SW 1271 (cell line): ENCODE measurements at regions not wholly inside any gene's neighbourhood (a gene's known extent, or its start where the extent isn't known, plus 50 kb on each side); places are given as distances from the start of the nearest gene placed in this dataset.
"Not testable (repeated sequence)": the region's sequence is repeated elsewhere in the genome, so short reads cannot be mapped to it uniquely, and the experiment has no call there.

Source experiments
- DNase-seq, 2 experiments: peaks; one replicate each; lab custom pipeline; 2025; lab: John Stamatoyannopoulos, UW

DNA sequence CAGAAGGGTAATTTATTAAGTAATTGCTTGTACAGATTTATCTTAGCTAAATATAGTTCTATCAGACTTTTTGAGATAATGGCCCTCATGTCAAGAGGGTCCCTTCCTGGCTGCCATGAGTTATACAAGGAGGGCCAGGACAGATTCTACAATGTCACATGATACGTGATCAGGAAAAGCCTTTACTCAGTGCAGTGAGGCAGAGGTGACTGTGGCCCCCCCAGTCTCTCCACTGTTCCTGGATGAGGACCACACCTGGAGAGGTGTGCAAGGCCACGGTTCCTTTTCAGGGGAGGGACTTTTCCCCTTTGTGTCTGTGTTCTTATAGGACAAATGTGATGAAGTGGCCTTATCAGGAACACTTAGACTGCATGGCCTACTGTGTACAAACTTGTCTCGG lies 54.3 kb upstream of the LRCH1 start:
- DNase-seq = no peak

DNA sequence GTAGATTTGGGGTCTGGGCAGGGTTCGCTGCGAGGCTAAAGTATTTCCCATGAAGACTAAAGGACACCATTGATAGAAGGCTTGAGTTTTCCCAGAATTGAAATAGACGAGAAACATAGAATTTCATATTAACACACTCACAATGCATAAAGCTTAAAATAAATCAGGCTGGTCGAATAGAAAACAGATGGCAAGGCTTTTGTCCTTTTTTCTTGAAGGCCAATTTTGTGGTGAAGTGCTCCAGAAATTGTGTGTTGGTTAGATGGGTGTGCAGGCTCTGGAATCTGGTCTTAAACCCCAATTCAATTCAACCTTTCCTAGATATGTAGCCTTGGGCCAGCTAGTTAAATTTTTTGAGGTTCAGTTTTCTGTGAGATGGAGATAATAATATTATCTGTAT lies 56.9 kb upstream of the LRCH1 start:
- no peak for DNase-seq

DNA sequence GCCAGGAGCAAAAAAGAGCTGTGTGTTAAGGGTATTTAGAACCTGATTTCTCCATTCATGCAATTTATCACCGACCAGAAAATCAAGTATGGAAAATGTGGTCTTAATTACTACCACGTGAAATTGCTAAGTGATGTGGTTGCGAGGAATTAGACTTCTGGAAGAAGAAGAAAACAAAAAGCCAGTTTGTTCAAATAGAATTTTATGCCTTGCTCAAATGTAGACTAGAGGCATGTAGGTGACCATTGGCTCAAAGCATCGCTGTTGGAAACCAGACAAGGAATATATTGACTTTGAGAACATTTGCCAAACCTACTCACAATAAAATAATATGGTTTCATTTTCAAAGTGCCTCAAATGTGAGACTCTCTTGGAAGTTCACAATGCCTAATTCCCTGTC lies 57.3 kb upstream of the LRCH1 start:
- no peak for DNase-seq

DNA sequence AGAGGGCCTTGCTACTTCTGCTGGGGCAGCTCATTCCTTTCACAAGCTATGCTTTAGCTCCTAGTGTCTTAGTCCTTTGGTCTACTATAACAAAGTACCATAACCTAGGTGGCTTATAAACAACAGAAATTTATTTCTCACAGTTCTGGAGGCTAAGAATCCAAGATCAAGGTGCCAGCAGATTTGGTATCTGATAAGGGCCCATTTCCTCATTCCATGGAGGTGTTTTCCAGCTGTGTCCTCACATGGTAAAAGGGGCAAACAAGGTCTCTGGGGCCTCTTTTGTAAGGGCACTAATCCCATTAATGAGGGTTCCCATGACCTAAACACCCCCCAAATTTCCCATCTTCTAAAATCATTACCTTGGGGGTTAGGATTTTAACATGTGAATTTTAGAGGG lies 57.9 kb upstream of the LRCH1 start:
- DNase-seq = no peak

DNA sequence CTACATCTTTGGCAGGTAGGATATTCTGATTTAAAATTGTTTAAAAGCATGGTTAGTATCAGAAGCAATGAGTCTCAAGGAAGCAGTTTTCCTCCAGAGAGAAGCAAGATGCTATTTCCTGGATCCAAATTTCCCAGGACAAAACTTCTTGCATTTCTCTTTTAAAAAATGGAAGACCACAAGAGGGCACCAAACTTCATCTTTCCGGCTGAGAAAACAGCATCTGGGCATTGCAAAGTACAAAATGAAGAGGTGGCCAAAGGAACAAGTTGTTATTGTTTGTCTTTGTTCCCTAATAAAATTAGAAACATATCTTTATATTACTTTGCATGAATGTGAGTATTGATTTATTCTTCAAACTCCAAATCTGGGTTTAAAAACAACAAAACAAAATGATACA lies 60.0 kb upstream of the LRCH1 start:
- DNase-seq = peak in 1 of 2 experiments; percentile 38

DNA sequence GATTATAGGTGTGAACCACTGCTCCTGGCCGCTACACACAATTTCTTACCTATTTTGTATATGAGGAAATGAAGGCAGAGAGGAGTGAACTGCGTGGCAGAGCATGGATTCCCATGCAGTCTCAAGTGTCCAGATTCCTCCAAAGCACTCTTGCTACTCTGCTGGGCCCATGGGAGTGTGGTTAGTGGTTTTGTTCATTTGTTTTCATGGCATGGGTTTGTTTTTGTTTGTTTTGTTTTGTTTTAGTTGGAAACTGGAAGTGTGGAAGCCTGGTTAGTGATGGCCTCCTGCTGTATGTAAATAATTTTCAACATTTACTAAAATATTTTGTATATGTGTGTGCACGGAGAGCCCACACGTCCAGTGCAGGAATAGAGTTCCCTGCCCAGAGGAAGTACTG lies 61.3 kb upstream of the LRCH1 start:
- DNase-seq = no peak

DNA sequence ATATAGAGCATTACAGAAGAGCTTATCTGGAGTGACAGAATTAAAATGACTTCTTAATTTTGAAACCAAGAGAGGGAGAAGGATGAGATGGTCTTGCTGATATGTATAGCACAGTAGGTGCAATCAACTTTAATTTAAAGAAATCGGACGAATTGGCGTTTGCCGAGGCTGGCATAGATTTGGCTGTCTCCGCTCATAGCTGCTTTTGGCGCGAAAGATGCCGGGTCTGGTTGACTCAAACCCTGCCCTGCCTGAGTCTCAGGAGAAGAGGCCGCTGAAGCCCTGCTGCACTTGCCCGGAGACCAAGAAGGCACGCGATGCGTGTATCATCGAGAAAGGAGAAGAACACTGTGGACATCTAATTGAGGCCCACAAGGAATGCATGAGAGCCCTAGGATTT lies 62.3 kb upstream of the LRCH1 start:
- not testable (repeated sequence) for DNase-seq

DNA sequence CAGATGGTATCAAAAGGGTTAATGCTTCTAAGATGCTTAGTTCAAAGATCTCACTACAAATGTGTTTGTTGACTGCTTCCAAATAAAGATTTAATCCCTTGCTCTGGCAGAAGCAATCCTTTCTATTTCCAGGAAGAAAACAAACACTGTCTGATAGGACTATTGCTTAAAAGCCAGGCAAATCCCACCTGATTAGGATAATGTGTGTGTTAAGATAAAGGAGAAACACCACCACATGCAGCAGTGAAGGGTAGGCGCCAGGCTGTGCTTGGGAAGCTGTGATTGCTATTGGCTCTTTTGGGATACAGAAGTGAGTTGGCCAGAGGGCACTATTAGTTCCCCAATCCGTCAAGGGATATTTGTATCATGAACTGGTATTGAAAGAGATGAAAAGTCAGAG lies 62.8 kb upstream of the LRCH1 start:
- DNase-seq = no peak

DNA sequence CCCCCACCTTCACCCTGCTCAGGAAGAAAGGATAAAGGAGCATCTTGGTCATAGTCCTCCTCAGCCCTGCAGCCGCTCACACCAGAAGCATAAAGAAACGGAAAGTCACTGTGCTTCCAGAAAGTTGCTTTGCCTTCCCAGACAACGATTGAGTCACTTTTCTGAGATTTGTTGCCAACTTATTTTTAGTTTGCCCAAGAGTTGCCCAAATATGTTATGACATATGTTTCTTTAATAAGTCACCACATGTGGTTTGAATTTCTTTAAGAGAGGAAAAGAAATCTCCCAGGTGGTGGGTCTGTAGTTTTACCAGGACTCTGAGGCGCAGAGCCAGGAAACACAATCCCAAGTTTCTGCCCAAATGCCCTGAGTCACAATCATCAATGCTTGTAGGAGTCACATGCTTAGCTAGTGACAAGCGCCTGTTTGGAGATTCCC lies 63.4 kb upstream of the LRCH1 start:
- no peak for DNase-seq

DNA sequence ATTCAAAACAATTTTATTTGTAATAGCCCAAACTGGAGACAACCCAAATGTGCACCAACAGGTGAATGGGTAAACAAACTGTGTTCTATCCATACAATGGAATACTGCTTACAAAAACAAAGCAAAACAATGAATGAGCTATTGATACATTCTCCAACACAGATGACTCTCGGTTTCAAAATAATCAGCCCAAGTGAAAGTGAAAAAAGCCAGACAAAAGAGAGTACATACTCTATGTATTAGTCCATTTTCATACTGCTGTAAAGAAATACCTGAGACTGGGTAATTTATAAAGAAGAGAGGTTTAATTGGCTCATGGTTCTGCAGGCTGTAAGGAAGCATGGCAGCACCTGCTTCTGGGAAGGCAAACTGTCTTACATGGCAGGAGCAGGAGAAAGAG lies 65.2 kb upstream of the LRCH1 start:
- no peak for DNase-seq

DNA sequence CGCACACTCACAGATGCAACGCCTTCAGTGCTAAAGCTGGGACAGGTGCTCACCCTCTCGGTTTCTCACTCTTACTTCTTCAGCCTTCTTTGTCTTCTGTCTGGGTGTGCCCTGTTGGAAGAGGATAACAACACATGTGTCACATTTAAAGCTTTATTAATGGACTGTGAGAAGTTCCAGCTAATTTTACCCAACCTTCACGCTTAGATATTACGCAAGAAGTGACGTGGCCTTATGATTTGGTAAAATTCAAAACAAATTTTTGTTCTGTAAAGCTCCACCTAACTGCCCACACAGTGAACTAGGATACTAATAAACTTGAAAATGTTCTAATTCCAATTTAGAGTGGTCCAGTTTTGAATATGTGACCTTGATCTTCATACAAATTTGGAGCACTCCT lies 66.7 kb upstream of the LRCH1 start:
- no peak for DNase-seq

DNA sequence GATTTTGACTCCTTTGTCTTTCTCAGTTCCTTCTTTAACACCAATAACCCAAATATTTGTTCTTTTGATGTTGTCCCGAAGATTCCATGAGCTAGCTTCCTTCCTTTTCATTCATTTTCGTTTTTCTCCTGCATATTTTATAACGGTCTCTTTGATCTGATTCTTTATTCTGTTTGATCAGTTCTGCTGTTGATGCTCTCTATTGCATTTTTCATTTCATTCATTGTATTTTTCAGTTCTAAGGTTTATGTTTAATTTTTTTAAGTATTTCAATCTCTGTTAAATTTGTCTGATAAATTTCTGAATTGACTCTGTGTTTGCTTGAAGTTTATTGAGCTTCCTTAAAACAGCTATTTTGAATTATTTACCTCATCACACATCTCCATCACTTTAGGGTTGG lies 68.4 kb upstream of the LRCH1 start:
- no peak for DNase-seq

DNA sequence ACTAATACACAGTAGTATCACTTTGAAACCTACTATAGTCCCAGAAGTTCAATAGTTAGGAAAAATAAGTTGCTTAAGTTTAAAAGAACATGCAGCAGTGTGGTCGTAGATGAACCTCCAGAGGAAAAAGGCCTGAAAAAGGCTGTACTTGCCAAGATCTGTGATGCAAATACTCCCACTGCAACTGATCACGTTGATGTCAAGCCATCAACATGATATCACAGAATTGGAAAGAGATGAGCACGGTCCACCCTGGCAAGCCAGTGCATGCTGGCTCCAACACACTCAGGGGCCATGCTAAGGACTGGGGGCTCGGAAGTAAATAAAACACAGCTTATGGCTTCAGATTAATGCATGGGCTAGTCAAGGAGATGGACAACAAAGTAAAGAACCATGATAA lies 71.8 kb upstream of the LRCH1 start:
- DNase-seq = no peak

DNA sequence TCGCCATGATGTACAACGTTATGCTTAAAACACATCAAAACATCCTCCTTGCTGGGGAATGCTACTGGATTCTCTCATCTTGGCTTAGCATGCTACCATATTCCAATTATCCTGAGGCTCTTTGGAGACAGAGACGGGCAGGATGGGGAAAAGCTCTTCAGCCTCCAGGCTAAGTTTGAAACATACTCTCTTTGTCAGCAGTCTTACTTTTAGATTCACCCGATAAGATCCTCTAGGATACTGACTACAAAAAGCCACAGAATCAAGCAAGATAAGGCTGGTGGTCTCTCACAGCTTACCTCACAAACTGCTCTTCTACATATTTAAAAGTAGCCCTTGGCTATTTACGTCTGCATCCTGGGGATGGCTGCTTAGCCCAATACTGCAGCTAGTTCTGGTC lies 72.8 kb upstream of the LRCH1 start:
- DNase-seq = no peak

DNA sequence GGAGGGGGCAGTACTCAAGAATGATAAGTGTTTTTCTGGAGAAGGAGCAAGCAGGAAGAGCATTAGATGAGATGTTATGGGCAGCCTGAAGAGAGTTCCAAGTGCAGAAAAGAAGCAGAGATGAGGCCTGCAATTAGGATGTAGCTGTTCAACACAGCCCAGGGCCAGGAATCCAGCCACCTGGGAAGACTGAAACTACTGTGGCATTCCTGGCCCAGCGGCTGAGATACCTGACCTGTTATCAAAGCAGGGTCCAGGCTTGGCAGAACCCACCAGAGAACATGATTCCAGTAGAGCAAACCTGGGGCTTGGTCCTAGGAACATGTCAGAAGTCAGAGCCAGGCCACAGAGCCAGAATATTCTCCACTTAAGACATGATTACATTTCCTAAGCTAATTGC lies 73.3 kb upstream of the LRCH1 start:
- DNase-seq = no peak

DNA sequence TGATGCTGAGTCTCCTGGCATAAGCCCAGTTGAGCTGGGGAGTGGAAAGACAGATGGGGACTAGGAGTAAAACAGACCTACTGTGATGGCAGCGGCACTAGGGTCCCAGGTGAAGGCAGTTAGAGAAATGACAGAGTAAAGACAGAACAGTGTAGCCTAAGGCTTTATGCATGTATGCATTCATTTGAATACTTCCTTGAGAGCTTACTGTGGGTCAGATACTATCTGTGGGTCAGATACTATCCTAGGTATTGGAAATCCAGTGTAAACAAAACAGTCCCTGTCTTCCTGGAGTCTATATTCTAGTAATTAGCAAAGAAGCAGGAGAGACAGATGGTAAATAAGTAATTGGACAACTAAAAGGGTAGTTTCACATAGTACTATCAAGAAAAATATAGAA lies 73.7 kb upstream of the LRCH1 start:
- no peak for DNase-seq

DNA sequence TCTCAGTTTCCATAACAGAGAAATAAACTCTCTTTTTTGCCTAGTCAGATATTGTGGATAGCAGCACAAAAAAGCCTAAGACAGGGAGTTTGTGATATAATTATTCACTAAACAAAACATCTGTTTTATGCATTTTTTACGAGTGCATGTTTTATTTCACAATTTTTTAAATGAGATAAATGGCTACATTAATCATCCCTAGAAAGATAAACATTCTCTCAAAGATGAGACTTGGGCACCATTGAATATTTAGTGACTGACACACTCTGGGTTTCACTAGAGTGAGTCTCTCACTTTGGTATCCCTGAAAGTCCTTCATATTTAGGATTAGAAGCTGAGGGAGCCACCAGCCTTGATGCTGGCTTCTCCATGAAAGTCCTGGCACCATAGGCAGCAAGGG lies 74.3 kb upstream of the LRCH1 start:
- DNase-seq = no peak

DNA sequence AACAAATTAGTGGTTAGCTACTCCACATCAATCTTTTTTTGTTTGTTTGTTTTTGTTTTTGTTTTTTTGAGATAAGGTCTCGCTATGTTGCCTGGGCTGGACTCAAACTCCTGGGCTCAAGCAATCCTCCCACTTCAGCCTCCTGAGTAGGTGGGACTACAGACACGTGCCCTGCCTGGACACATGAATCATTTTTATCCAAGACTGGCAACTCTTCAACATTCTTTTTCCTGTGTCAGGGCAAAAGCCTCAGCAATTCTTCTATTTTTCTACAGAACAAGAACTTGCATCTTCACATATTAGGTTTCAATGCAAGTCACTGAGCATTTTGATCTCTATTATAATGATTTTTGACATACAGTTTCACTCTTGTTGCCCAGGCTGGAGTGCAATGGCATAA lies 76.8 kb upstream of the LRCH1 start:
- DNase-seq = no peak

DNA sequence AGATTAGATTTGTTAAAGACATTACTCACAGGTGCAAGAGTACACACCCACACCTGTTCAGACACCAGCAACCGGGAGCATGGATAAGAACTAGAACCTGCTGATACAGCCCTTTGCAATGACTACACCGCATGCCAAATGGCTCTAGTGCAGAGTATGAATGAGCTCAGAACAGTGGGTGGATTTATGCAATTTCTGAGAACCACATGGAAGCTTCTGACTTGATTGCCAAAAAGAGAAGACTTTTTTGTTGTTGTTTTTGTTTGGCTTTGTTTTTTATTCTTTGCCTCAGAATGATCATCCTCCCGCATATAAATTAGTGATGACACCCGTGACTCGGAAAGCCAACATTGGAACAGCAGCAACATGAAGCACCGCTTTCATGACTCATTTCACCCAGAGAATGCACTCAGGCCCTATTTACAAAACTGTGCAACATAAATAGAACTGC lies 77.4 kb upstream of the LRCH1 start:
- no peak for DNase-seq

DNA sequence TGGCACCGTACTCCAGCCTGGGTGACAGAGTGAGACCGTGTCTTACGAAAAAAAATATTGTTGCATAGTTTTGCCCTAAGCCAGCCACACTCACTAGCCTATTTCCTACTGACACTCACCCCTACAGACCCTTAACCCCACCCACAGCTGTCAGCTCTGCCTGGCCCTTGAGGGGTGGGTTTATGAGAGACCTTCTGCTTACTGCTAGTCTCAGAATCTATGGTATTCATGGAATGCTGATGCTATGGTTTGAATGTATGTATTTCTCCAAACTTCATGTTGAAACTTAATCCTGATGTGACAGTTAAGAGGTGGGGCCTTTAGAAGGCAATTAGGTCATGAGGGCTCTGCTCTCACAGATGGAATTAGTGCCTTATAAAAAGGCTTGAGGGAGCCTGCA lies 79.2 kb upstream of the LRCH1 start:
- no peak for DNase-seq

DNA sequence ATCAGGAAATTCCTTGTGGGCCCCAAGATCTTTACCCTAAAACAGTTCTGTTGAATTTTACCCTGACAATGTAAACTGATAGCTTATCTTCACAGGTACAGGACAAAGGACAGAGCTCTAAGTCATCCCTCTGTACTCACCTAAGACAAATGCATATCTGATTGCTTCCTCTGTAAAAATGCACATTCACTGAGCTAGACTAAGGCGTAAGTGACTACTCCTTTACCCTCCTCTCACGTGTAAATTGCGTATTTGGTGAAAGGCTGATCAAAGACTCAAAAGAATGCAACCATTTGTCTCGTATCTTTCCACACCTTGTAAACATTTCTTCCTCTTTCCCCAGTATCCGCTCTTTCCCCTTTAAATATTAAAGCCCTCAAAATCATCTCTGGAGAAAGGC lies 80.6 kb upstream of the LRCH1 start:
- DNase-seq = no peak

DNA sequence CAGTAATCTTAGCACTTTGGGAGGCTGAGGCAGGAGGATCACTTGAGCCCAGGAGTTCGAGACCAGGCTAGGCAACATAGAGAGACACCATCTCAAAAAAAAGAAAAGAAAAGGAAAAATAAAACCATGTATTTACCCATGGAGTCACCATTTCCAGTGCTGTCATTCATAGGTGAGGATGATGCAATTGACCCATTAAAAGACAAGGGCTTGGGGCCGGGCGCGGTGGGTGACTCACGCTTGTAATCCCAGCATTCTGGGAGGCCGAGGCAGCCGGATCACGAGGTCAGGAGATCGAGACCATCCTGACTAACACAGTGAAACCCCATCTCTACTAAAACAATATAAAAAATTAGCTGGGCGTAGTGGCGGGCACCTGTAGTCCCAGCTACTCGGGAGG lies 82.6 kb upstream of the RUBCNL start:
- not testable (repeated sequence) for DNase-seq

DNA sequence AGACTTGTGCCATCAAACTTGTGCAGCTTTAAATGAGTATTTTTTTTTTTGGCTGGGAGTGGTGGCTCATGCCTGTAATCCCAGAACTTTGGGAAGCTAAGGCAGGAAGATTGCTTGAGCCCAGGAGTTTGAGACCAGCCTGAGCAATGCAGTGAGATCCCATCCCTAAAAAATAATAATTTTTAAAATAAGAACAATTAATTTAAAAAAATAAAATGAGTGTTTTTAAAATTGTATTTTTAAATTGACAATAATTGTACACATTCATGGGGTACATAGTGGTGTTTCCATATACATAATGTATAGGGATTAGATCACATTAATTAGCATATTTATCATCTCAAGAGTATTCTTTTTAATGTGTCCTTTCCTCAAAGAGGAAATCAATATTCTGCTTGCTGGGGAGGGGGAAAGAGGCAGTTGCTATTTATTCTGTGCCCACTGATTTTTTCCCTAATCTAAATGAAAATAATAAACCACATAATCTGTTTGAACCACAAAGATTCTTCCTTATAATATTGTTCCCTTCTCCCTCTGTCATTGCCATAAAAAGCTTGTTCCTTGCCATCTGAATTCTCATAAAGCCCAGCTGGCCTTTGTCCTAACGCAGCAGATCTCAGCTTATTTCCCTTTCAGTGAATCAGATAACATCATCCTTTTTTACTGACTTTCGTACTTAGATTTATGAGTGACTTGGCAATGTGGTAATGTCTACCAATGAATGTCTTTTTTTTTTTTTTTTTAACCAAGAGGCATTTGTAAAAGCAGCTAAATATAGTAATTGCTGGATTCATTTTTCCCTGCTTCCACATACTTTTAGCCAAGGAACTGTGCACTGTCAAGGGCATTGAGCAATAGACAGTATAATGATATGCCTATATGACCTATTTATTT lies 81.8 kb upstream of the RUBCNL start:
- no peak for DNase-seq

DNA sequence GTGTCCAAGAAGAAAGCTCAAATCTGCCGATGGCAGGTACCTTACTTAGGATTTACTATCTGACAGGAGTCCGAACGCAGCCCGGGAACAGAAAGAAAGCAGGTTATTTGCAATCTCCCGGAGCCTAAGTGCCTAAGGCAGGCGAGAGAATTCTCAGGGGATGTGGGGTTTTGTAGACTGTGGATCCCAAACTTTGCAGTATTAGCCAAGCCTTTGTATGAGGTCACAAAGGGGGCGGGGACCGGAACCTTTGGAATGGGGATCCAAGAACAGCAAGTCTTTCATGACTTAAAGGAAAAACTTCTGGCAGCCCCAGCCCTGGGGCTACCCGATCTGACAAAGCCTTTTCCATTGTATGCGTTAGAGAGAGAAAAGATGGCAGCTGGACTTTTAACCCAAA lies 80.6 kb upstream of the RUBCNL start:
- not testable (repeated sequence) for DNase-seq
